Body of pancreas (tissue), 4 donors: ENCODE measurements at regions not wholly inside any gene's neighbourhood (a gene's known extent, or its start where the extent isn't known, plus 50 kb on each side); places are given as distances from the start of the nearest gene placed in this dataset.

Experiments used
- ATAC-seq: fragments of 150-250 bp; one replicate; pipeline ENCODE4 v1.9.1; 2016
- DNase-seq, 4 donors: peaks; one replicate each; pipeline ENCODE4 v3.0.0-alpha.2; 2019
- H3K27ac ChIP-seq, 4 donors: fragments of 200-600 bp; sonication (generic); 1 replicate in 3 of 4; 2 replicates in 1 of 4; pipeline versions ENCODE4 v1.5.1 to v1.6.1; 2016 to 2019; ENCODE audit warnings: mild to moderate bottlenecking in 1 of 4, mixed read lengths in 1 of 4, moderate library complexity in 1 of 4
- H3K27me3 ChIP-seq, 2 donors: fragments of 200-600 bp; sonication (generic); one replicate each; pipeline ENCODE4 v1.6.0; 2016; ENCODE audit warnings: mild to moderate bottlenecking in 1 of 2
- H3K36me3 ChIP-seq, 2 donors: fragments of 200-600 bp; sonication (generic); replicated peaks in 1 of 2; 2 replicates each; pipeline ENCODE4 v1.5.1; 2016; ENCODE audit warnings: low read depth in 2 of 2; ENCODE audit not compliant: insufficient read depth in 1 of 2
- H3K4me1 ChIP-seq: fragments of 200-600 bp; sonication (generic); one replicate; pipeline ENCODE4 v1.6.0; 2016
- H3K4me3 ChIP-seq, 2 donors: fragments of 200-600 bp; sonication (generic); 1 replicate in 1 of 2; 2 replicates in 1 of 2; pipeline ENCODE4 v1.5.1; 2016 to 2019
- H3K9me3 ChIP-seq, 3 donors: fragments of 200-600 bp; sonication (generic); 1 replicate in 2 of 3; 2 replicates in 1 of 3; pipeline ENCODE4 v1.5.1; 2016
- POLR2A ChIP-seq, 3 donors: fragments of 450-650 bp; IDR thresholded peaks; one replicate each; pipeline ENCODE4 v1.6.1; 2016; ENCODE audit warnings: antibody characterized with exemption in 3 of 3, mild to moderate bottlenecking in 2 of 3
- WGBS, 2 donors: methylation state at CpG; one replicate each; pipeline ENCODE4 v1.1.5; 2017; 5-methylcytosine and 5-hydroxymethylcytosine counted together
- intact Hi-C: fragments of 100-400 bp; cut with DNase I; formaldehyde crosslinking; loops from one replicate; pipeline ENCODE4 v1.15.1; 2023
- TF ChIP-seq, protein P1 (sequence below), 7 experiments: fragments of 450-650 bp in 4 of 7; fragments of 200-600 bp in 3 of 7; sonication (generic) in 3 of 7; IDR thresholded peaks; one replicate each; pipeline ENCODE4 v1.5.1; 2016 to 2019; ENCODE audit warnings: antibody characterized with exemption in 7 of 7

- Histone ChIP-seq H3K4me3 (no peak overlapping the region), H3K4me1 (no peaks in the 10 kb centered on the region), H3K27ac (no peak overlapping the region), H3K27me3 (no peaks in the 10 kb centered on the region), H3K36me3 (no peaks in the 10 kb centered on the region), H3K9me3 (peaks cover 0 to 8% (median 0%) of the 10 kb centered on the region in 3 donors)
- ATAC-seq (no peak), DNase-seq (no peak)
- WGBS, 2 donors = 59 to 61% methylated on average over 1 of the region's 1 CpG
- intact Hi-C loops = no loop called here
- TF ChIP-seq, protein P1, sequence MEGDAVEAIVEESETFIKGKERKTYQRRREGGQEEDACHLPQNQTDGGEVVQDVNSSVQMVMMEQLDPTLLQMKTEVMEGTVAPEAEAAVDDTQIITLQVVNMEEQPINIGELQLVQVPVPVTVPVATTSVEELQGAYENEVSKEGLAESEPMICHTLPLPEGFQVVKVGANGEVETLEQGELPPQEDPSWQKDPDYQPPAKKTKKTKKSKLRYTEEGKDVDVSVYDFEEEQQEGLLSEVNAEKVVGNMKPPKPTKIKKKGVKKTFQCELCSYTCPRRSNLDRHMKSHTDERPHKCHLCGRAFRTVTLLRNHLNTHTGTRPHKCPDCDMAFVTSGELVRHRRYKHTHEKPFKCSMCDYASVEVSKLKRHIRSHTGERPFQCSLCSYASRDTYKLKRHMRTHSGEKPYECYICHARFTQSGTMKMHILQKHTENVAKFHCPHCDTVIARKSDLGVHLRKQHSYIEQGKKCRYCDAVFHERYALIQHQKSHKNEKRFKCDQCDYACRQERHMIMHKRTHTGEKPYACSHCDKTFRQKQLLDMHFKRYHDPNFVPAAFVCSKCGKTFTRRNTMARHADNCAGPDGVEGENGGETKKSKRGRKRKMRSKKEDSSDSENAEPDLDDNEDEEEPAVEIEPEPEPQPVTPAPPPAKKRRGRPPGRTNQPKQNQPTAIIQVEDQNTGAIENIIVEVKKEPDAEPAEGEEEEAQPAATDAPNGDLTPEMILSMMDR (IDR thresholded peaks at IDR 0.05) = no peak
- TF ChIP-seq POLR2A (IDR thresholded peaks at IDR 0.05) = no peak
Measured at GRCh38 chr1:29842130-29842529, 605.8 kb downstream of the PTPRU start.

- no peak for TF ChIP-seq POLR2A (IDR thresholded peaks at IDR 0.05)
- TF ChIP-seq, protein P1 (IDR thresholded peaks at IDR 0.05) = no peak
- WGBS, 2 donors = 45 to 55% methylated on average over 4 of the region's 4 CpGs
- no peaks in the 10 kb centered on the region for H3K4me1 ChIP-seq
- ATAC-seq (no peak), DNase-seq (no peak)
- H3K27me3 ChIP-seq = no peaks in the 10 kb centered on the region
- intact Hi-C loops = no loop called here
- H3K36me3 ChIP-seq = no peaks in the 10 kb centered on the region
- peaks cover 0 to 8% (median 0%) of the 10 kb centered on the region in 3 donors for H3K9me3 ChIP-seq
- no peak overlapping the region for H3K27ac ChIP-seq
- H3K4me3 ChIP-seq = no peak overlapping the region
Measured at GRCh38 chr1:29839726-29840125, 603.4 kb downstream of the PTPRU start.

DNA sequence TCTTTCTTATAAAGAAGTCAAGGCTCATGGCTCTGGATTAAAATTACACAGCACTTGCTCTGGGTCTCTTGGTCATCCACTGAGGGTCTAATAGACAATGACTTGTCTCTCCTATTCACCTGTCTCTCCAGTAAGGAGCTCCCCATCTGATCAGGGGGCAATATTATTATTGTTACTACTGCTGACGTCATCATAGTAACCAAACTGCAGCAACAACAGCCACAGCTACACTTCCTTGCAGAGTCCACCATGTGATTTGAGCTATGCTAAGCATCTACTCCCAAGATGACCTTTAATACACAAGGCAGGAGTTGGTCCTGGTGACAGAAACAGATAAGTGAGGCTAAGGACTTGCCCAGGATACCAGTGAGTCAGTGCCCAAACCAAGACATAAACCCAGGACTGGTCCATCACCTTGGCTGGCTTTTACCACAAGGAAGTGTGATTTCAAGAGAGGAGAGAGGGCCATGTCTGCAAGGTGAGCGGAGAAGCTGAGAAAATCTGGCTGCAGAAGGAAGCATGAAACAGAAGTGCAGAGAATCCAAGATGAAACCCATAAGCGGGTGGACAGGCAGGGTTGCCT, 602.5 kb downstream of the PTPRU start:
- H3K27ac ChIP-seq = no peak overlapping the region
- intact Hi-C loops = no loop called here
- no peak for TF ChIP-seq POLR2A (IDR thresholded peaks at IDR 0.05)
- TF ChIP-seq, protein P1 (IDR thresholded peaks at IDR 0.05) = no peak
- no peaks in the 10 kb centered on the region for H3K27me3 ChIP-seq
- no peak overlapping the region for H3K4me3 ChIP-seq
- no peak for DNase-seq
- H3K4me1 ChIP-seq = no peaks in the 10 kb centered on the region
- H3K36me3 ChIP-seq = no peaks in the 10 kb centered on the region
- no peak for ATAC-seq
- WGBS, 2 donors = 72 to 73% methylated on average over 3 of the region's 3 CpGs
- peaks cover 0 to 8% (median 0%) of the 10 kb centered on the region in 3 donors for H3K9me3 ChIP-seq

DNA sequence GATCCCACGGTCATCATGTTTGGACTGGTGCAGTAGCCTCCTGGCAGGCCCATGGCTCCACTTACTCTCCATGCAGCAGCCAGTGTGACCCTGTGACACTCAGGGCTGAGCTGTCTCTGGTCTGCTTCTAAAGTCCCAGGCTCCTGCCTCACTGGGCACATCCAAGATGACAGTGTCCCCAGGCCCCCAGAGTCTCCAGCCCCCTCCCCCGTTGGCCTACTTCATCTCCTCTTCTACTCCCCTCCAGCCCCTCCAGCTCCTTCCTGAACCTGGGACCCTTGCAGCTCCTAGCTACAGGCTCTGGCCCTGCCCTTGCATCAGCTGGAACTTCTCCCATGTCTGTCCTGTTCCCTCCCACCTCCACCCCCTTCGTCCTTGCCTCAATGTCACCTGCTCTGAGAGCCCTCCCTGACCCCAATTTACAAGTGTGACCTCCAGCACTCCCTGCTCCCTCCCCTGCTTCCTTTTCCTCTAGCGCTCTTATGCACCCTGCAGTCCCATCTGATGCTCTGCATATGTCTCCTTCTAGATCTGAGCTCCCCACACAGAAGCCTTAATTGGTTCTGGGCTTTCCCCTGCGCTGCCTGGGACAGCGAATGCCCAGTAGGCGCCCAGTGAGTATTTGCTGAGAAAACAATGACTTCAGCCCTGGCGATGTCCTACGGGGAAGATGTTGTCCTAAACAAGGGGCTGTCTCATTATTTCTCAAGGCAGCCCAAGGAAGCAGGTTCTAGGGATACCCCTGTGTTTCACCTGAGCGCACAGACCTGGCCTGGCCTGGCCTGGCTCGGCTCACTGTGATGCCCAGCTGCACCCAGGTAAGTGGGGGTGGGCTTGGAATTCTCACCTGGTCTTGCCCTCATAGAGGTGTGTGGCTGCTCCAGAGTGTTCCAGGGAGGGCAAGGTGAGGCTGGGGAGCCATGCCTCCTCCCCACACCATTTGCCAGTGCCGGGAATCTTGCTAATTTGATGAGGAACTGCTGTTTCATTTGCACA, 600.6 kb downstream of the PTPRU start:
- DNase-seq (no peak), ATAC-seq (no peak)
- Histone ChIP-seq H3K4me3 (no peak overlapping the region), H3K36me3 (no peaks in the 10 kb centered on the region), H3K27ac (no peak overlapping the region), H3K9me3 (peaks cover 0 to 8% (median 0%) of the 10 kb centered on the region in 3 donors), H3K4me1 (no peaks in the 10 kb centered on the region), H3K27me3 (no peaks in the 10 kb centered on the region)
- WGBS, 2 donors = 57 to 65% methylated on average over 11 to 12 of the region's 12 CpGs
- TF ChIP-seq POLR2A (IDR thresholded peaks at IDR 0.05) = no peak
- TF ChIP-seq, protein P1 (IDR thresholded peaks at IDR 0.05) = no peak
- intact Hi-C loops = no loop called here
